ENCODE measurements at regions not wholly inside any gene's neighbourhood (a gene's known extent, or its start where the extent isn't known, plus 50 kb on each side); places are given as distances from the start of the nearest gene placed in this dataset.

DNA sequence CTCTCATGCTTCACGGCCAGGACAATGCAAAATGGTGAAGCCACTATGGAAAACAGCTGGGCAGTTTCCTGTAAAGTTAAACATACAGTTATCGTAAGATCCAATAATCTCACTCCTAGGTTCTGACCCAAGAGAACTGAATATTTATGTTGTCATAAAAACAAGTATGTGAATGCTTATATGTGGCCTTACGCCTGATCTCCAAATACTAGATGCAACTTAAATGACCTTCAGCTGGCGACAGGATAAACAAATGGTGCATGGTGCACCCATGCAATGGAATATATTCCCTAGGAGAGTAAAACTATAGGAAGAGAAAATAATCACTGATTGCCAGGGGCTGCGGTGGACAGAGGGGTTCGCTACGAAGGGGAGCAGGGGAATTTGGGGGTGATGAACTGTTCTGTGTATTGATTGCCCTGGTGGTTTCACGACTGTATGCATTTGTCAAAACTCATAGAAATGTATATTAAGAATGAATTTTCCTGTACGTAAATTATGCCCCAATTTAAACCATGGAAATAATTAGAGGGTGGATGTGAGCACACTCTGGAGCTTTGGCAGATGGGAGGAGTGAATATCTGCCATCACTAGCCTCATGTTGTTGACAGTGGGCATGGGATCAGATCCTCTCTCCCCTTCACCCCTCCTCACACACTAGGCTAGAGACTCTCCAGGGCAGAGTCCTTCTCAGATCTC is 100.8 kb upstream of the MYCN start:
- TF ChIP-seq, protein P1, sequence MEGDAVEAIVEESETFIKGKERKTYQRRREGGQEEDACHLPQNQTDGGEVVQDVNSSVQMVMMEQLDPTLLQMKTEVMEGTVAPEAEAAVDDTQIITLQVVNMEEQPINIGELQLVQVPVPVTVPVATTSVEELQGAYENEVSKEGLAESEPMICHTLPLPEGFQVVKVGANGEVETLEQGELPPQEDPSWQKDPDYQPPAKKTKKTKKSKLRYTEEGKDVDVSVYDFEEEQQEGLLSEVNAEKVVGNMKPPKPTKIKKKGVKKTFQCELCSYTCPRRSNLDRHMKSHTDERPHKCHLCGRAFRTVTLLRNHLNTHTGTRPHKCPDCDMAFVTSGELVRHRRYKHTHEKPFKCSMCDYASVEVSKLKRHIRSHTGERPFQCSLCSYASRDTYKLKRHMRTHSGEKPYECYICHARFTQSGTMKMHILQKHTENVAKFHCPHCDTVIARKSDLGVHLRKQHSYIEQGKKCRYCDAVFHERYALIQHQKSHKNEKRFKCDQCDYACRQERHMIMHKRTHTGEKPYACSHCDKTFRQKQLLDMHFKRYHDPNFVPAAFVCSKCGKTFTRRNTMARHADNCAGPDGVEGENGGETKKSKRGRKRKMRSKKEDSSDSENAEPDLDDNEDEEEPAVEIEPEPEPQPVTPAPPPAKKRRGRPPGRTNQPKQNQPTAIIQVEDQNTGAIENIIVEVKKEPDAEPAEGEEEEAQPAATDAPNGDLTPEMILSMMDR (IDR thresholded peaks at IDR 0.05): no peak
- no peak for TF ChIP-seq POLR2A (IDR thresholded peaks at IDR 0.05)
- TF ChIP-seq EP300 (IDR thresholded peaks at IDR 0.05): no peak
- no peak for TF ChIP-seq POLR2AphosphoS5 (IDR thresholded peaks at IDR 0.05)
- H3K27me3 ChIP-seq: no peaks in the 10 kb centered on the region
- 82 to 84% methylated on average over 9 of the region's 9 CpGs for WGBS, 2 donors
- no peaks in the 10 kb centered on the region for H3K36me3 ChIP-seq
- DNase-seq: no peak
- H3K27ac ChIP-seq: no peak overlapping the region
- no peaks in the 10 kb centered on the region for H3K4me1 ChIP-seq
- intact Hi-C loops (cut with DNase I): no loop called here
- H3K9me3 ChIP-seq: peaks cover 0 to 1% (median 0%) of the 10 kb centered on the region in 4 donors
- no peak overlapping the region for H3K4me3 ChIP-seq

GRCh38 chr2:15840148-15840547 is 100.2 kb upstream of the MYCN start:
- no peak overlapping the region for H3K27ac ChIP-seq
- TF ChIP-seq POLR2AphosphoS5 (IDR thresholded peaks at IDR 0.05) (no peak), EP300 (IDR thresholded peaks at IDR 0.05) (no peak), POLR2A (IDR thresholded peaks at IDR 0.05) (no peak)
- TF ChIP-seq, protein P1 (IDR thresholded peaks at IDR 0.05): no peak
- no peaks in the 10 kb centered on the region for H3K27me3 ChIP-seq
- no peak overlapping the region for H3K4me3 ChIP-seq
- no peaks in the 10 kb centered on the region for H3K36me3 ChIP-seq
- DNase-seq: no peak
- no peaks in the 10 kb centered on the region for H3K9me3 ChIP-seq
- 76 to 82% methylated on average over 3 of the region's 3 CpGs for WGBS, 2 donors
- H3K4me1 ChIP-seq: no peaks in the 10 kb centered on the region
- intact Hi-C loops (cut with DNase I): no loop called here

DNA sequence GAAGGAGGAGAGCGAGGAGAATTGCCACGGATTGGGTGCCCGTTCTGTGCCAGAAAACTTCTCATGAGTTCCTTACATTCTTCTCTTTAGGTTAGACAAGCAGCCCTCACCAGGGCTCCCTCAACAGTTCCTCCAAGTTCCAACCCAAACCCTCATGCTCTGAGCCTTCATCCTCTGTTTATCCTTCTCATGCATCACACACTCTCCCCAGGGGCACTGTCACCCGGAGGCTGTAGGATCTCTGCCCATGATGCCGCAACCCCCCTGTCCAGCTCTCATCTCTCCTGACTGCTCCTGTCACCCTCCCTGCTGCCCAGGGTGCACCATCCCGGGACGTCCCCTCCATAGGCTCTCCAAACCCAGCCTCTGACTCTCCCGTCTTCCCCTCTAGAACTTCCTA is 99.4 kb upstream of the MYCN start:
- Histone ChIP-seq H3K4me3 (no peak overlapping the region), H3K27ac (no peak overlapping the region), H3K4me1 (no peaks in the 10 kb centered on the region), H3K9me3 (no peaks in the 10 kb centered on the region), H3K36me3 (no peaks in the 10 kb centered on the region), H3K27me3 (no peaks in the 10 kb centered on the region)
- TF ChIP-seq EP300 (IDR thresholded peaks at IDR 0.05) (no peak), POLR2AphosphoS5 (IDR thresholded peaks at IDR 0.05) (no peak), POLR2A (IDR thresholded peaks at IDR 0.05) (no peak)
- TF ChIP-seq, protein P1 (IDR thresholded peaks at IDR 0.05): no peak
- no peak for DNase-seq
- intact Hi-C loops (cut with DNase I): no loop called here
- 94 to 95% methylated on average over 8 of the region's 8 CpGs for WGBS, 2 donors

DNA sequence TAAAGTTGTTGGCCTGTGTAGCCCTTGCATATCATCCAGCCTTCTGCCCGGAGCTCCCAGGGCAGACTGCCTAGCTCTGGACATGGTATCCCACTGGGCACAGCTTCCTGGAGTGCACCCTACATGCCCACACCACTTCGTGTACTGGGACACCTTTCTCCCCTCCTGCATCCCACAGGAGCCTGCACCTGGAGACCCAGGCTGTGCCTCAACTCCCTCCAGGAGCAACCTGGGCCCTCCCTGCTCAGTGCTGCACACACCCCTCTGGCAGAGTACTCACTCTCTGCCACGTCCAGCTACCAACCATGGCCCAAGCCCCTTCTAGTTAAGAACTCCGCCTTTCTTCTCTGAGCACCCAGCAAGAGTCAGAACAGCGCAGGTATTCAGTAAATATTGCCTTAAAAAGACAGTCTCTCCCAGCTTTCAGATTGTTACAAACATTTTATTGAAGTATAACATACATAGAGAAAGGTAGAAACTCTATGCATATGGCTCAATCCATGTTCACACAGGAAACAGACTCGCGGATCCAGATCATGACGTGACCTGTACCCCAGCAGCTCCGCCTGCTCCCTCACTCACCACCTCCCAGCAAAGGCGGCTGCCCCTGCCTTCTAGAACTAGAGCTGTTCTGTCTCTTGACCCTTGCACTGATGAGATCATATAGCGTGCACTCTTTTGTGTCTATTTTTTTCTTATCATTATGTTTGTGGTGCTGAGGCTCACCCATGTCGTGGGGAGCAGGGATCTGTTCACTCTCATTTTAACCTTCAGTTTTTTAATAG is 98.4 kb upstream of the MYCN start:
- Histone ChIP-seq H3K4me3 (no peak overlapping the region), H3K36me3 (no peaks in the 10 kb centered on the region), H3K27me3 (no peaks in the 10 kb centered on the region), H3K4me1 (no peaks in the 10 kb centered on the region), H3K9me3 (no peaks in the 10 kb centered on the region), H3K27ac (no peak overlapping the region)
- intact Hi-C loops (cut with DNase I): no loop called here
- 50 to 80% methylated on average over 12 of the region's 12 CpGs for WGBS, 2 donors
- no peak for DNase-seq
- TF ChIP-seq, protein P1 (IDR thresholded peaks at IDR 0.05): no peak
- TF ChIP-seq POLR2A (IDR thresholded peaks at IDR 0.05): no peak

Measured in sigmoid colon (tissue), 6 donors.